GM12878 (cell line): ENCODE measurements at regions not wholly inside any gene's neighbourhood (a gene's known extent, or its start where the extent isn't known, plus 50 kb on each side); places are given as distances from the start of the nearest gene placed in this dataset.

Experiments
- E4F1 ChIP-seq: fragments of 450-650 bp; IDR thresholded peaks from 2 replicates; pipeline ENCODE4 v1.6.1; 2018; ENCODE audit warnings: borderline replicate concordance, mild to moderate bottlenecking; ENCODE audit not compliant: partially characterized antibody
- ELK1 ChIP-seq: IDR thresholded peaks from 2 replicates; pipeline ENCODE4 v1.6.1; 2012; ENCODE audit warnings: low read depth, low read length, improper control_type of control experiment
- HSF1 ChIP-seq: fragments of 150-350 bp; IDR thresholded peaks from 2 replicates; pipeline ENCODE4 v1.6.1; 2014; ENCODE audit warnings: mild to moderate bottlenecking, low read depth, low read length
- IKZF2 ChIP-seq, 2 experiments: fragments of 450-650 bp; IDR thresholded peaks; 2 replicates each; pipeline ENCODE4 v1.6.1; 2017; ENCODE audit warnings: mild to moderate bottlenecking in 2 of 2, moderate library complexity in 2 of 2
- IRF3 ChIP-seq: fragments of 450-650 bp; IDR thresholded peaks from 2 replicates; pipeline ENCODE4 v1.6.1; 2014; ENCODE audit warnings: mild to moderate bottlenecking
- LARP7 ChIP-seq: fragments of 450-650 bp; IDR thresholded peaks from 2 replicates; pipeline ENCODE4 v1.6.1; 2017; ENCODE audit warnings: mild to moderate bottlenecking
- TAF1 ChIP-seq: IDR thresholded peaks from 2 replicates; pipeline ENCODE4 v1.6.1; 2011; ENCODE audit warnings: mild to moderate bottlenecking, low read depth, low read length, borderline replicate concordance
- ZNF622 ChIP-seq: fragments of 450-650 bp; IDR thresholded peaks from 2 replicates; pipeline ENCODE4 v1.6.1; 2017; ENCODE audit warnings: mild to moderate bottlenecking, inconsistent platforms
- TF ChIP-seq, protein P1 (sequence below): fragments of 450-650 bp; IDR thresholded peaks from 2 replicates; pipeline ENCODE4 v1.6.1; 2017; ENCODE audit warnings: mild to moderate bottlenecking, low read depth, inconsistent platforms; ENCODE audit not compliant: poor library complexity, severe bottlenecking
- TF ChIP-seq, protein P2 (sequence below): fragments of 450-650 bp; IDR thresholded peaks from 2 replicates; pipeline ENCODE4 v1.6.1; 2017; ENCODE audit warnings: borderline replicate concordance

GRCh38 chr1:238111081-238111480 lies 220.4 kb upstream of the ZP4 start (continued):
- TF ChIP-seq ZNF622 = no peak
- no peak for TF ChIP-seq LARP7
- TF ChIP-seq IRF3 = no peak
- TF ChIP-seq, protein P1, sequence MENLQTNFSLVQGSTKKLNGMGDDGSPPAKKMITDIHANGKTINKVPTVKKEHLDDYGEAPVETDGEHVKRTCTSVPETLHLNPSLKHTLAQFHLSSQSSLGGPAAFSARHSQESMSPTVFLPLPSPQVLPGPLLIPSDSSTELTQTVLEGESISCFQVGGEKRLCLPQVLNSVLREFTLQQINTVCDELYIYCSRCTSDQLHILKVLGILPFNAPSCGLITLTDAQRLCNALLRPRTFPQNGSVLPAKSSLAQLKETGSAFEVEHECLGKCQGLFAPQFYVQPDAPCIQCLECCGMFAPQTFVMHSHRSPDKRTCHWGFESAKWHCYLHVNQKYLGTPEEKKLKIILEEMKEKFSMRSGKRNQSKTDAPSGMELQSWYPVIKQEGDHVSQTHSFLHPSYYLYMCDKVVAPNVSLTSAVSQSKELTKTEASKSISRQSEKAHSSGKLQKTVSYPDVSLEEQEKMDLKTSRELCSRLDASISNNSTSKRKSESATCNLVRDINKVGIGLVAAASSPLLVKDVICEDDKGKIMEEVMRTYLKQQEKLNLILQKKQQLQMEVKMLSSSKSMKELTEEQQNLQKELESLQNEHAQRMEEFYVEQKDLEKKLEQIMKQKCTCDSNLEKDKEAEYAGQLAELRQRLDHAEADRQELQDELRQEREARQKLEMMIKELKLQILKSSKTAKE = no peak
- TF ChIP-seq E4F1 = no peak
- TF ChIP-seq TAF1 = no peak
- TF ChIP-seq, protein P2, sequence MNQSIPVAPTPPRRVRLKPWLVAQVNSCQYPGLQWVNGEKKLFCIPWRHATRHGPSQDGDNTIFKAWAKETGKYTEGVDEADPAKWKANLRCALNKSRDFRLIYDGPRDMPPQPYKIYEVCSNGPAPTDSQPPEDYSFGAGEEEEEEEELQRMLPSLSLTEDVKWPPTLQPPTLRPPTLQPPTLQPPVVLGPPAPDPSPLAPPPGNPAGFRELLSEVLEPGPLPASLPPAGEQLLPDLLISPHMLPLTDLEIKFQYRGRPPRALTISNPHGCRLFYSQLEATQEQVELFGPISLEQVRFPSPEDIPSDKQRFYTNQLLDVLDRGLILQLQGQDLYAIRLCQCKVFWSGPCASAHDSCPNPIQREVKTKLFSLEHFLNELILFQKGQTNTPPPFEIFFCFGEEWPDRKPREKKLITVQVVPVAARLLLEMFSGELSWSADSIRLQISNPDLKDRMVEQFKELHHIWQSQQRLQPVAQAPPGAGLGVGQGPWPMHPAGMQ = no peak
- TF ChIP-seq IKZF2 (IDR thresholded peaks at IDR 0.05) = no peak
- no peak for TF ChIP-seq ELK1
- TF ChIP-seq HSF1 = no peak
